SW 1271 (cell line): ENCODE measurements at regions not wholly inside any gene's neighbourhood (a gene's known extent, or its start where the extent isn't known, plus 50 kb on each side); places are given as distances from the start of the nearest gene placed in this dataset.
"Not testable (repeated sequence)": the region's sequence is repeated elsewhere in the genome, so short reads cannot be mapped to it uniquely, and the experiment has no call there.

Experiments used
- DNase-seq, 2 experiments: peaks; one replicate each; lab custom pipeline; 2025; lab: John Stamatoyannopoulos, UW

DNA sequence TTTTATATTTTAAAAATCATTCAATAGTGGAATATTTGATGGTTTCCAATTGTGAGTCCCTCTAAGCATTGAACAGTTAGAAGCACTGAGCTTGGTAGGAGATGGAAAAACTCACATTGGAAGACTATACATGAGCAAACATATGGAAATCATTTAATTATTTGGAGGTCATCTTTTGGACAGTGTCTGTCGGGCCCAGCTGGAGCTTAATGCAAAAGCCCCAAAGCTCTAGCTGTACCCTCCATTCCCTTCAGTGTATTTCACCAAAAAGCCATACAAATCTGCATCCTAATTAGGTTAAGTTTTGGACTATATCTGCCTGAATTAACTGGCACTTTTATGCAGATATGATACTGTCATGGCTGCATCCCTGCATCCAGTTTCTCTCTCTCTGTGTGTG is 365.7 kb downstream of the FLRT2 start:
- no peak for DNase-seq

GRCh38 chr14:85892251-85892650 is 362.3 kb downstream of the FLRT2 start:
- DNase-seq: no peak

DNA sequence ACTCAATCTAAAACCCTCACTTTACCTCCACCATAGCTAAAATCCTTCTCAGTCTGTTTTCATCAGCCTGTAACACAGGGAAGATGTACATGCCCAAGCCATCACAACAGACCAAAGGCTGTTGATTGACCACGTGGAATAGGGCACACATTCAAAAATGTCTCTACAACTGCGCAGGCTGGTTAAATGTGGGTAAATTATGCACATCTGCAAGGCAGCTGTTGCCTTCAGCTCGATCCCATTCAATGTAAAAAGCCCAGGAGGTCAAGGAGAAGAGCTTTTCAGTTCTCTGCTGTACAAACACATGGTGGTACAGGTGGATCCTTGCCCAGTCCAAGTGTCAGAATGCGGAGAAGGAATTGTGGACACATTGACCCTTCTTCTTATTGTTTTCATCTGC is 354.0 kb downstream of the FLRT2 start:
- no peak for DNase-seq

GRCh38 chr14:85883101-85883500 is 353.2 kb downstream of the FLRT2 start:
- no peak for DNase-seq

DNA sequence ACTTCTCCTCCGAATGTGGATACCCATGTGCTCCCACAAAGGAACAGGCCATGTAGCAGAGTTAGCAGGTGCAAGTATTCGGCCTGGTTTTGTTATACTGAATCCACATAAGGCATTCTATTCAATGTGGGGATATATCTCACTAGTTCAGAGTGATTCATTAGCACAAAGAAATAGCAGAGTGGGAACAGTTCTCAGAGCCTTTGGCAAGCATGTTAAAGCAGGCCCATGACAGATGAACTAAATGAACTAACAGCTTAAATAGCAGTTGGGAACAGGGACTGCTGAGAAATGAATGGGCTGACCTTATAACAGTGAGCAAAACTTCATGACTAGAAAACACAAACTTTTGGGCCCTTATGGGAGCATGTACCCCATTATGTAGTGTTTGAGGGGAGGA is 352.0 kb downstream of the FLRT2 start:
- DNase-seq: no peak

- no peak for DNase-seq
These were observed 348.9 kb downstream of the FLRT2 start for GRCh38 chr14:85878874-85879273.

DNA sequence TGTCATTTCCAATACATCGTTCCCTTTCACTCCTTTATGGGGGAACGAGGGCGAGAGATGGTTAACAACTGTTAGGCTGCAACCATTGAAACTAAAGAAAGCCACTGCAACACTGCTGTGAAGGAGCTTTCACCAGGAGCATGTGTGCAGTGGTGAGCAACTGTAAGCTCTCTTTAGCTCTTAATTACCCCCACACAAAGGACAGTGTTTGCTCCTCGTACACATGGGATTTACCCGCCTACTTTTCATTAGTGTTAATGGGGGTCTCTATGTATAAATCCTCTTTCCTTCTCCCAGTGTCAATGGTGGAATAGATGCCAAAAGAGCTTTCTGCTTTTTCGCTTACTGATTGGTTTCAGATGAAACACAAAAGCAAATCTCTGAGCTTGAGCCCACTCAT is 343.1 kb downstream of the FLRT2 start:
- no peak for DNase-seq

DNA sequence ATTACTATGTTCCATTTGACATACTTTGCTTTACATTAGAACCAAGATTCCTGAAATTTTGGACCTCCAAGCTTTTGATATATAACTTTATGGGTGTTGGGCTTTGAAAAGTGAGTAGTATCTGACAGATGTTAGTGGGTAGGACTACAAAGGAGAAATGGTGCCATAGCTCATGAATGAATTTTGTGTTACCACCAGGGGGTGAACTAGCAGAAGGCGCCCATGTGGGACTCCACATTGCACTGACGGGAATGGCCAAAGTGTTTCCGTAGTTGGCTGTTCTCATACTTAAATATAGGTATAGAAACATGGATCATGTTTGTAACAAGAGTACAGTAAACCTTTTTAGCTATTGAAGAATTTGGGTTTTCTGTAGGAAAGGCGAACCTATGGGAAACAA is 337.5 kb downstream of the FLRT2 start:
- DNase-seq: no peak

GRCh38 chr14:85865701-85866100 is 335.8 kb downstream of the FLRT2 start:
- no peak for DNase-seq

GRCh38 chr14:85858634-85859033 is 328.7 kb downstream of the FLRT2 start:
- no peak for DNase-seq

DNA sequence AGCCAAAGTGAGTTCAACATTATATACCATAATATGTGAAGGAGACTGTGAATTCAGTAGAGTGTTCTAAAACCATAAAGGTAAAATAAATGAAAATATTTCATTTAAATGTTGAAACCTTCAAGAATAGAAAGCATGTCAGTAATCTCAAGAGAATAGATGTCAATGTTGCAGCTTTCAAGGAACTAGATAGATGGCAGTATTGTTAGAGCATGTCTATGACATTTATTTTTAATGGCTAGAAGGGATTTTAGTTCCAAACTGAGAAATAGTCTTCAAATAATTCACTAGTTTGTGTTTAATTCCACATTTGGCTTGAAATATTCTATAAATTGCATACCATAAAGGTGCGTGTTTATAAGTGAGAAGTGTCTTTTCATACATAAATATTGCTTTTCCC is 326.5 kb downstream of the FLRT2 start:
- DNase-seq: peak in 1 of 2 experiments; percentile 29

GRCh38 chr14:85853996-85854526 is 324.1 kb downstream of the FLRT2 start:
- no peak for DNase-seq

GRCh38 chr14:85852906-85853305 is 323.0 kb downstream of the FLRT2 start:
- DNase-seq: no peak

- not testable (repeated sequence) for DNase-seq
These were observed 322.2 kb downstream of the FLRT2 start for GRCh38 chr14:85852123-85852522.

DNA sequence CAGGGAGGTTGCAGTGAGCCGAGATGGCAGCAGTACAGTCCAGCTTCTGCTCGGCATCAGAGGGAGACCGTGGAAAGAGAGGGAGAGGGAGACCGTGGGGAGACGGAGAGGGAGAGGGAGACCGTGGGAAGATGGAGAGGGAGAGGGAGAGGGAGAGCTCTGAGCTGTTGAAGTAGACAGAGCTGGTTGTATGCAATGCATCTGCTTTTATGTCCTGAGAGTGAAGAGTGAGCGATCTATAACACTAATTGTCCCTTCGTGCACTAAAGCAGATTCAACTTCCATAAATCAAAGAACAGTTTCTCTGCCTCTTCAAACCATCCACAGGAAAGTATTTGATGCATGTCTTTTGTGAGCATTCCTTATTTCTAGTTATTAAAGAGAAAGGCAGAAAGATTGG is 300.6 kb downstream of the FLRT2 start:
- not testable (repeated sequence) for DNase-seq

- DNase-seq: not testable (repeated sequence)
These were observed 299.7 kb downstream of the FLRT2 start for GRCh38 chr14:85829601-85830000.

GRCh38 chr14:85824526-85824925 is 294.6 kb downstream of the FLRT2 start:
- DNase-seq: no peak

- no peak for DNase-seq
These were observed 292.3 kb downstream of the FLRT2 start for GRCh38 chr14:85822236-85822635.

- no peak for DNase-seq
These were observed 287.5 kb downstream of the FLRT2 start for GRCh38 chr14:85817430-85817829.

- DNase-seq: no peak
These were observed 283.1 kb downstream of the FLRT2 start for GRCh38 chr14:85813040-85813439.

DNA sequence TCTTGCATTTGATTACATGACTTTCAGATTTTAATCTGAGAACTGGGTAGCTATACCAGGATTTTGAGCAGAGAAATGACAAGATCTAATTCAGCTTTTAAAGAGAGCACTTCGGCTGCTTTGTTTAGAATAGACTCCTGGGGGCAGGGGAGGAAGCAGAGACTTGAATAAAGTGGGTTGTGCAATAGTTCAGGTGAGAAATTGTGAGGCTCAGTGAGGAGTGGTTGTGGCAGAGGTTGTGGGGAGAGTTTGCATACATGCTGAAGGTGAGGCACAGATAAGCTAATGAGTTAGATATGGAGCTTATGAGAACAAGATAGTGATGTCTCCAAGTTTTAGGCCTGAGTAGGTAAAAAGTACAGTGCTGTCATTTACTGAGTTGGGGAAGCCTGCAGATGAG is 281.4 kb downstream of the FLRT2 start:
- no peak for DNase-seq

- DNase-seq: no peak
These were observed 269.7 kb downstream of the FLRT2 start for GRCh38 chr14:85799668-85800067.

GRCh38 chr14:85798856-85799255 is 268.9 kb downstream of the FLRT2 start:
- DNase-seq: no peak

DNA sequence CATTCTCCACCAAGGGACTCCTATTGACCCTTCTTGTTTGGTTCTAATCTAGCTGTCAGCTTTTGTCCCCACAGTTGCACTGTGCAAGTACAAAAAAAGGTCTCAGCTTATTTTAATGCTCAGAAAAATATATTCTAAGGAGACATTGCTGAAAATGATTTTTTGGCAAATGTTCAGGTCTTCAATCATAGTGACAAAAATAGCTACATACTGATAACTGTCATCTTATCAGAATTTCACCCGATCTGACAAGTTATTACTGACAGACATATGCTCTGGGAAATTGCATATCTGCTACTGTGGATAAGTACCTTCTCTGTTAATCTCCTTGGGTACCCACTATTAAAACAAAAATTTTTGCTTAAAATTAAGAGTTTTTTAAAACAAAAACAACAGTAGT is 263.6 kb downstream of the FLRT2 start:
- DNase-seq: no peak

DNA sequence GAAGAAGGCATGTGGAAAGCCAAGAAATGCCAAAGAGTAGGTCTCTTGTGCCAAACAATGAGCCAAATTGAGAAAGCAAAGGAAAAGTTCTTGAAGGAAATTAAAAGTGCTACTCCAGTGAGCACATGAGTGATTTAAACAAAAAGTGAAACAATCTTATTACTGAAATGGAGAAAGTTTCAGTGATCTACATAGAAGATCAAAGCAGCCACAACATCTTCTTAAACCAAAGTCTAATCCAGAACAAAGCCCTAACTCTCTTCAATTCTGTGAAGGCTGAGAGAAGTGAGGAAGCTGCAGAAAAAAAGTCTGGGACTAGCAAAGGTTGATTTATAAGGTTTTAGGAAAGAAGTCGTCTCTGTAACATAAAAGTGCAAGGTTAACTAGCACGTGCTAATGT is 259.6 kb downstream of the FLRT2 start:
- DNase-seq: no peak
